HG03095 (cell line): ENCODE measurements at regions not wholly inside any gene's neighbourhood (a gene's known extent, or its start where the extent isn't known, plus 50 kb on each side); places are given as distances from the start of the nearest gene placed in this dataset.

Experiments
- ATAC-seq: cut with Tn5 transposase; IDR thresholded peaks from one replicate; pipeline ENCODE4 v1.9.1; 2021; ENCODE audit warnings: moderate library complexity; ENCODE audit not compliant: unreplicated experiment

DNA sequence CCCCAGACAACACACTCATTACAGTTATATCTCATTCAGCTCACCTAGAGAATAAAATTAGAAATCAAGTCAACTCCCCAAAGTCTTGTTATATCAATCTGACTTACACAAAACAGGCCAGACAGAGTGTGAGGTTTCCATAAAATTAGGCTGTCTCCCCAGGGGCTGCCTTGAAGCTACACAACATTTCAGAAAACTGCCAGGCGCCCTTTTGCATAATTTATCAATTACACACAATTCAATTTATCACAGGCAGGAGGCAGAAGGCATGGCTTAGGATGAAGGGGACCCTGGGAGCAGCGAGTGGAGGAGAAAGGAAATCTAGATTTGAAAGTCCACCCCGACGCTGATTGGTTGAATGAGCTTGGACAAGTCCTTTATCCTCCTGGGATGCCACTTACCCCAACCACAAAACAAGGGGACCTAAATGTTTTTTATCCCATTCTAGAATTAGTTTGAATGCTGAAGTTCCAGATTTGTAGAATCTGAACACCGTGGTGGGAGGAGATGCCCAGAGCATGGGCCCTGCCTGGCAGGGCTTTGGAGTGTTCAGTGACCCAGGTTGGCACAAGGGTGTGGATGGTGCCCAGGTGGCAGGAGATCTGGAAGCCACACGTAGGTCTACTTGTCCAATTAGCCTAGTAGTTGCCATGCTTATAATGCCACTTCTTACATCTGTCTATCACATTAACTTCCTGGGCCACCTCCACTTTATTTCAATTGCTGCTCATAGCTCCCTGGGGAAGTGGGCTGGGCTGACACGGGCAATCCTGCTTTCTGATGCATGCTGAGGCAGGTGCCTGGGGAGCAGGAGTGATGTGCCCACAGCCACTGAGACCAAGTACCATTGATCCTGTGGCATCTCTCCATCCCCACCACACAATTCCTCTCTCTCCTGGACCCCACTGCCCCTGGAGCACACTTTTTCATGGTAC is 119.8 kb upstream of the TLE3 start:
- ATAC-seq, result no peak

DNA sequence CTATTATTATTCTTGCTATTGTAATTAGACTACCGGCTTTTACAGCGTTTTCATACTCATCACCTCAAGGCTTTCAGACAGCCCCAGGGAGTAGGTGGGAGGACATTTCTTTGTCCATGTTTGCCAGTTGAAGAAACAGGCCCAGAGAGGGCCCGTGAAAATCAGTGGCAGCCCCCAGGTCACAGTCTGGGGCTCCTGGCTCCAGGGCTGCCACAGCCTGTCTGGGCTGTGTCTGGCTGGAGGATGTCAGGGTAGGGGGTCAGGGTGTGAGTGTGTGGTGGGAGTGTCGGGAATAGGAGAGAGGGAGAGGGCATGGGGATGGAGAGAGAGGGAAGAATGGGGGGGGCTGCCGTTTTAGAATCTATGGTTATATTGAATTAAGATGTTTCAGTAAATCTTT is 118.2 kb upstream of the TLE3 start:
- no peak for ATAC-seq

DNA sequence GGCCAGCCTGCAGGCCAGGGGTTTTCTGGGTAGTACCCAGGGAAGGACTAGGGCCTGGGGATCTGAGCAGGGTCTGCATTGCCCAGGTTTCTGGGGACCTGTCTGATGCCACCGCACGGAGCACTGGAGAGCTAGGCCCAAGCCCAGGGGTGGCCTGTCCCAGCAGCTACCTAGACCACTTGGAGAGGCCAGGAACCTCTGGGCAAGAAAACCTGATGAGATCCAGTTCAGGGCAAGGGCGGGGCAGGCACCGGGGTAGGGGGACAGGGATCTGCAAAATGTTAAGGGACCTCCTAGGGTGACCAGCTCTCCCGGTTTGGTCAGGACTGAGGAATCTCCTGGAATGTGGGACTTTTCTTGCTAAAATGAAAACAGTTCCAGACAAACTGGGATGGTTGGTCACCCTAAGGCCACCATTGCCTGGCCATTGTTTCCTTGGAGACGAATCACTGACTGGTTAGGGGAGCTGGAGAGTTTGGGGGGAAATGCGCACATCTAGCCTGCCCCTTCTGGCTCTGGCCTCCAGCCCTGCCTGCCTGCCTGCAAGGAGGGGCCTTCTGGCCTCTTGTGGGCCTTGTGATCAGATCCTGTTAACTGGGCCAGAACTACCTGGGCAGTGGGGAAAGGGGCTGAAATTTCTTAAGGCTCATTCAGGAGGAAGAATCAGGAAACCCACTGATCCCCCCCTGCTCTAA is 117.4 kb upstream of the TLE3 start:
- ATAC-seq, result no peak

DNA sequence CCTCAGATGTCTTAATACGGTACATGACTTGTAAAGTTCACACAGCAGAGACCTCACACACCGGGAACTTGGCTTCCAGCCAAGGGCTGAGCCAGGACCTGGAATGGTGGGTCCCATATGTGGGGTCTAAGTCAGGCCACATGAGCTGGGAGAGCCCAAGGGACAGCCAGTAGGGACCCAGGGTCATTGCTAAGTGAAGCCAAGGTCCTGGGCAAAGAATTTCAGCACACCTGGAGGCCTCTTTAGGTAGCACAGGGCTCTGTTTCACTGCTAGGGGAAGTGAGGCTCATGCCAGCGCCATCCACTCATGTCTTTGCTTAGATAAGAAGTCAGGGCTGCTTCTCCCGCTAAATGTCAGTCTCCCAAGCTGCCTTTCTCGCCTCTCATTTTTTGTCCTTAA is 116.6 kb upstream of the TLE3 start:
- no peak for ATAC-seq

DNA sequence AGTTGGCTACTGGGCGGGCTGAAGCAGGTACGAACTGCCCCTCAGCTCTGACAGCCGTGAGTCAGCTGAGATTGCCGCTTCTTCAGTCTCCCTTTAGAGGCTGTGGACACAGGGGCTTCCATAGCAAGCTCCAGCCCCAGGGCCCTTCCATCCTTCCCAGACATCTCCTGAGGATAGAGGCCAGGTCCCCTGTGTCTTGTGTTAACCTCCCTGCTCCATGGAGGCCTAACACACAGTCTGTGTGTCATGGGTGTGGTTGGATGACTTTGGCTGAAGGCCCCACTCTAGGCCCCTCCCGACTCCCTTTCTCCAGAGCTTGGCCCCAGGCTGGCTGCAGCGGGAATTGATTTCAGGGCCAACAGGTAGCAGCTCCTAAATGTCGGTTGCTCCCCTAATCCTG is 116.1 kb upstream of the TLE3 start:
- ATAC-seq, result no peak

DNA sequence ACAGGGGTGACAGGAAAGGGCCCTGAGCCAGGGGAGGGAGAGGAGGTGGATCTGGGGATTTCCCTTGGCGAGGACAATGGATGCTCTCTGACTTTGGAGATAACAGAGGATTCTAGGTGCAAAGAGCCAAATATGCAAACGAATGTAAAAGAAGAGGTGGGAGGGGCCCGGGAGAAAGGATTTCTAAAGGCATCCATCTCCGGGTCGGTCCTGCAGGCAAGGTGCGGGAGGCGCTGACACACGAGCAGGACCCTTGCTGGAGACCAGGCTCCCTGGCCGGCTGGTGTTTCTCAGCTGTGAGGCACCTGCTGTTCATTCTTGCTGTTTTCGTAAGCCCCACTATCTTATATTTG is 115.2 kb upstream of the TLE3 start:
- ATAC-seq, result no peak

DNA sequence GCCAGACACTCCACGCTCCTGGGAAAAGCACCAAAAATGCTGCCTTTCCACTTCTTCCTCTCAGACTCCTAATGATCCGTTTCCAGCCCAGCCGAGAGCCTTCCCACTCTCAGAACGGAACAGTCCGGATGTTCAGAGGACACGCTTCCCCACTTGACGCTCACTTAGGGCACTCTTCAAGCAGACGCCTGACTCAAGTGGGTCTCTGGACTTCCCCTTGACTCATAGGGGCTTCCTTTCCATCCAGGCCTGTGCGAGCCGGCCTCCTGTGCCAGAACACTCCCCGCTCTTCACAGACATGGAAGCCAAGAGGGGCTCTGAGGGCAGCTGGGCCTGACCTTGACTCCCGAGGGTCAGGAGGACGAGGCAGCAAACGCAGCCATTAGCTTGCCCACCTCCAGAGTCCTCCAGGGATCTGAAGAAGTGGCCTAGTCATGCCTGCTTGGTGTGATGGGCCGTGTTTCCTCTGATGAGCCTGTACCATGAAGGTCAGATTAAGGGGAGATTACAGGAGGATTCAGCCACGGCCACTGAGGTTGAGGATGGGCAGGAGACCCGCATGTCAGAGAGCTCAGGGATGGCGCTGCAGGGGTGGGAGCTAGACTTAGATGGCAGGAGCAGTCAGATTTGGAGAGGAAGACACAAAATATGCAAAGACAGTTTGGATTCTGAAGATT is 114.7 kb upstream of the TLE3 start:
- ATAC-seq, result no peak

DNA sequence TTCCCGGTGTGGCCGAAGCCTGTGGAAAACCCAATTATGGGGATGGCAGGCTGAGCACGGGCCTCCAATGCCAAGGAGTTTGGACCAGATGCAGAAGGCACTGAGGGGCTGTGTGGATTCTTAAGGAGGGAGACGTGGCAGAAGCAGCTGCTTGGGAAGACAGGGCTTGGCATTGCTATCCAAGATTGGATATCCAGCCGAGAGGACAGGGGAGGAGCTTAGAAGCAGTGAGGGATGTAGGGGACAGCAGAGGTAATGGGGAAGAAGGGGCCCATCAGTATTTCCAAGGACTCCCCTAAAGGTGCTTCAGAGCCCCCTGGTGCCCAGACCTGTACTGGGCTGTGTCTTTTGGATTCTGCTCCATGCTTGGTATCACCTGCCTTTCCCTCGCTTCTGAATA is 112.8 kb upstream of the TLE3 start:
- ATAC-seq, result no peak

DNA sequence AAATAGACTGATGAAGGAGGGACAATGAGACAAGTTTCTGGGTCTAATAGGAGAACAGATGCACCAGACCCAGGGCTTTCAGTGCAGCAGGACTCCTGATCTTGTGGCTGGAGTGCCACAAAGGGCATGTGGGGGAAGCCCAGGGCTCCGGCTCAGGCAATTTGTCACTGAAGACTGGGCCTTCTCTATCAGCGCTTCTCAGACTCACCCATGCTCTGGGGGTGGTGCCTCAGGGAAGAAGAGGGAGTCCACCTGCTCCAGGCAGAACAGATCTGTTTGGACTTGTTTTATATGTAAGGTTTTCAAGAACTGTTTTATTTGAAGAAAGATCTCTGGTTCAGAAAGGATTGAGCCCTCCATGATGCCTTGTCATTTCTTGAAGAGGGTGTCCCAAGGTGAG is 112.4 kb upstream of the TLE3 start:
- ATAC-seq, result no peak

DNA sequence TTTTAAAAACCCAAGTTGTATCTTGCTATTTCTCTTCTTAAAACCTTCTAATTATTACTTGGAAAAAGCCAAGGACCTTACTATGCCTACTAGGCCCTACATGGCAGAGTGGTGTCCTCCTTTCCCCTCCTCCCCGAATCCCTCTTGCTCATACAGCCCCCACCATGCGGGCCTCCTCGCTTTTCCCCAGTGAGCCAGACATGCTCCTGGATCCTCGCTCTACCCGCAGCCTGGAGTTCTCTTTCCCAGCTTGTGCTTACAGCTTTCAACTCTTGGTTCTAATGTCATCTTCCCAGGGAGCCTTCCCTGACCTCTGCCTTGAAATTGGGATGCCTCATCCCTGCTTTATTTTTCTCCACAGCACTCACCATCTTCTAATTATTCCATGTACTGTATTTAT is 111.8 kb upstream of the TLE3 start:
- ATAC-seq, result no peak

DNA sequence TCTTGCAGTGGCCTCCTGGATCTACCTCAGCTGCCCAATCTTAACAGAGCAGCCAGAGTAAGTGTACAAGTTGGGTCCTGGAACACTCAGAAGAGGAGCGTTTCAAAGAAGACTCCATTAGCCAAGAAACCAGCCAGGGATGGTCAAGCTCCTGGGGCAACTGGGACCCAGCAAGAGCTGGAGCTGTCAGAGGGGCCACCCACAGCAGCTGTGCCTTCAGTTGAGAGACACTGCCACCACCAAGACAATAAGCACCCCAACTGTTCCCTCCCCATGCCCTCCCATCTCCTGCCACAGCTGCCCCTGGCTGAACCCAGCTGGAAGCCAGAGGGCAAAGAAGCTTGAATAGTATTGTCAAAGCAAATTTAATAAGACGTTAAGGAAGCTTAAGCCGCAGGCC is 110.6 kb upstream of the TLE3 start:
- ATAC-seq, result no peak

DNA sequence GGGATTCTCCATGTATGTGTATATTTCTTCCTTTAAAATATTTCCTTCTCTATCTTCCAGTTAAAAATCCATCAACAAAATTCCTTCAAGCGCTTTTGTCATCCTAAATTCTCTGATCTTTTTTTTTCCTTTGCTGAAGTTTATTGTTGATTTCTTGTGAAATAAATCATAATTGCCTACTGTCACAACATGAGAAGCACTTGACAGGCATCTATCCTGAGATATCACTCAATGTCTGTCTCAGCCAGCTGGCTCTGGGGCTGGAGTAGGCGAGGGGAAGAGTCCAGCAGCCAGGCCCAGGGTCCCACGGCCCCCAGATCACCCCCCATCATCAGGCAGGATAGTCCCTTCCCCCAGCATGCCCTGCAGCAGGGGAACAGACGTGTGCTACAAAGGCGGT is 109.0 kb upstream of the TLE3 start:
- no peak for ATAC-seq

DNA sequence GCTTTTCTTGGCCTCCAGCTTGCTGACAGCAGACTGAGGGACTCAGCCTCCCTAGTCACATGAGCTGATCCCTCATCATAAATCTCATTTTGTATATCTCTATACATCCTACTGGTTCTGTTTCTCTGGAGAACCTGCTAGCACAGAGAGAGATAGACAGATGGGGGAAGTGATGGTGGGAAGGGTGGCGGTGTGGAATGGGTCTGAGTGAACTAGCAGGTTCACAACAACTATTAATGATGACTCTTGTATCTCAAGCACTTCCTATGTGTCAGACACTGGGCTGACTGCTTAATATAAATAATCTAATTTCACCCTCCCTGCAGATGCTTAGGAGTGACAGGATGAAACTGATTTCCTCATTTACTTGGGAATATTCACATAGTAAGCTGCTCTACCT is 106.9 kb upstream of the TLE3 start:
- no peak for ATAC-seq

DNA sequence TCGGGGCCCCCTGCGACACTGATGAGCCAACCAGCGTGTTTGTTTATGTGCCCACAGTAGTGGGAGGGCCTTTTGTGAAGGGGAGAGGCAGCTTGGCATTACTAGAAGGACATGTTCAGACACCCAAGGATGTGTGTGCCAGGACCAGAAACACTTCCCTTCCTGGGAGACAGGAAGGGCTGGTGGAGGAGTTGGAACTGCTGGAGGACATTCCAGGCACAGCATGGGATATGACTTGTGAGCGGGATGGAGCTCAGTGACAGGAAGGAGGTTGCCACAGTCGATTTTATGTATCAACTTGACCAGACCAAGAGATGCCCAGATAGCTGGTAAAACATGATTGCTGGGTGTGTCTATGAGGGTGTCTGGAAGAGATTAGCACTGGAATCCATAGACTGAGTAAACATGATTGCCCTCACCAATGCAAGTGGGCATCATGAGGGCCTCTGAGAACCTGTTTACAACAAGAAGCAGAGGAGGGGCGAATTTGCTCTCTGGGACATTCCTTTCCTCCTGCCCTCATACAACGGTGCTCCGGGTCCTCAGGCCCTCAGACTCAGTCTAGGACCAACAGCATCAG is 106.4 kb upstream of the TLE3 start:
- no peak for ATAC-seq

DNA sequence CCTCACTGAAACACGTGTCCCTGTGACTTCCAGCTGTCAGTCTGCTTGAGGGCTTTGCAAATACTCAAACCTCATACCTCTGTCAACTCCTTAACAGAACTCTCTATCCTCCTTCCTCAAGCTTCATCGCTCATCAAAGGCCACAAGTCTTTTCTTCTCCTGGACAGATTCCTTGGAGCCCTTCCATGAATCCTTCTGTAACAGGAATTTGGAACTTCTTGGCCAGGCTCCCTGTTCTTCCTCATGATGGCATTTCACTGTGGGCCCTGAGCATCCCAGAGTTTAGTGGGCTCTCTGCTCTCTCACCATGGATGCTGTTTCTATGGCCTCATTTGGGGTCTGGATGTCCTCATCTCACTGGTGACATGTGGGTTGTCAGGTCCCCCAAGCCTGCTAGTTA is 105.0 kb upstream of the TLE3 start:
- ATAC-seq, result no peak

DNA sequence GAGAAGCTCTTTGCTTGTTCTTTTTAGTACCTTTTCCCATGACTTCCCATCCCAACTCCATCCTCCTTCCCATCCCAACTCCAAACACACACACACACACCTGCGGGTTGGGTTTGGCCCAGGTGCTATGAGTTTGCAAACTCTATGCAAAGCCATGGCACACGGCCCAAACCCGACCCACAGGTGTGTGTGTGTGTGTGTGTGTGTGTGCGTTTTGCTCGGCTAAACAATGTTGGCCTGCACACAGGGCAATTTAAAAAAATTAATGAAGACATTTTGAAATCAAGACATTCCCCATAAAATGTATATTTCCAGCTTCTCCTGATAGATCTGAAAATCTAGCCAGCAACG is 103.7 kb upstream of the TLE3 start:
- ATAC-seq, result no peak

DNA sequence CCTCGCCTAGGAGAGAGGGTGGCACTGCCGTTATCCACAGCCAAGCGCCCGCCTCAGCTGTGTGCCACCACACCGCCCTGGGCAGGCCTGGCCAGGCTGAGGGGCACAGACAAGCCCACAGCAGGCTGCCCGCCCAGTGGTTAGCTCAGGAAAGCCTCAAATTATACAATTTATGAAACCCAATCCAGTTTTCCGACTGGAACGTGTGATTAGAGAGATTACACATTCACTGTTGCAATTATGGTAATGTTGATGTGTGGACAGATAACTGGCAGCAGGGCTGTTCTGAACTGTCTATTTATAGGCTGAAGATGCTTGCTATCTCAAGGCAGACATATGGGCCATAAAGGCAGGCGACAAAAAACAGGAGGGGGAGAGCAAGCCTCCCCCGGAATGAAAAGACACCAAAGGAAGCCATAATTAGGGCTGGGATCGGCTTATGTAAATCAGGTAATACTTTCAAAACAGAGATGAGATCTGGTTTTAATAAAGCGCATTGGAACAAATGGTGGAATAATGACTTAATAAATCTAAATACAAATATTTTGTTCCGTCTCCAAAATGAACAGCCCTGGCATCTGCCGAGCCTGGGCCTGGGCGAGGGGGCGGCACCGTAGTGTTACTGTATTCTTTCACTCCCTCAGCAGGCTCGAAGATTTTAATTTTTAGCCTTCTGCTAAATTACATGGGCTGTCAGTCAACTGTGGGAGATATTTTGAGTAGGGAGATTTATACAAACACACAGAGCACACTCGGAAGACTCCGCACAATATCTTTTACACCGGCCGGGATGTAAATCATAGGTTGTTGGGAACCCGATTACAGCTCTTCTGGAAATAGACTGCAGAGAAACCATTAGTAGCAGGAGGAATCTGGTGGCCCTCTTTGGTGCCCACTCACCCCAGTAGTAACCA is 103.1 kb upstream of the TLE3 start:
- no peak for ATAC-seq

DNA sequence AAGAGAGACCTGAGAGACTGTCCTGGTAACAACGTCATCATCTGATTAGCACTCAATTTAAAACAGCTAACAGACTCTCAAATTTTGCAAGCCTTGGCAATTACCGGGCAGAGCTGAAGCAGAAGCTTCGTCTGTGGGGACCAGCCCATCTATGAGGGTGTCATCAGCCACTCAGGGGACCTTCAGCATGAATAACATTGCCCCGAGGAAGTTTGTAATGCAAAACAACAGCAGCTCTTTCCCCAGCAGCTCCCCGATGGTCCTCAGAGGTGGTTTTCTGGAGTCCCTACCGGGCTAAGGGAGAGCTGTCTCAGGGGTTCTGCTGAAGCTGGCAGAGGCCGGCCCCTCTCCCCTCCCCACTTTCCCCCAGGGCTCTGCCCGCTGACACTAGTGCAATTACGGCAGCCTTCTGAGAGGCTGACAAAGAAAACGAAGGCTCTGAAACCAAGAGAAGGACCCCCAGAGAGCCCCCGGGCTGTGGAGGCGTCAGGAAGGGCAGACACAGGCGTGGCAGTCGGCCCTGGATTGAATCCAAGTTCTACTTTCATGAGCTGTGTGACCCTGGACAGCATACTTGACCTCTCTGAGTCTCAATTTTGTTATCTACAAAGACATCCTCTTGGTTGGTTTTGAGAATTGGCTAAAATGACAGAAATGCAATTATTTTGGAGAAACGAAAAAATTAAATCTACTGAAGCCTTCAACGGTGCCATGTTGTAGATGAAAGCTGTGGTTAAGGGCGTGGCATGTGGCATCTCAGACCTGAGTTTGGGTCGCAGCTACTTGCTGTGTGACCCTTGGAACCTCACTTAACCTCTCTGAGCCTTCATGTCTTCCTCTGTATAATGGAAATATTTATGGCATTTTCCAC is 102.1 kb upstream of the TLE3 start:
- no peak for ATAC-seq

DNA sequence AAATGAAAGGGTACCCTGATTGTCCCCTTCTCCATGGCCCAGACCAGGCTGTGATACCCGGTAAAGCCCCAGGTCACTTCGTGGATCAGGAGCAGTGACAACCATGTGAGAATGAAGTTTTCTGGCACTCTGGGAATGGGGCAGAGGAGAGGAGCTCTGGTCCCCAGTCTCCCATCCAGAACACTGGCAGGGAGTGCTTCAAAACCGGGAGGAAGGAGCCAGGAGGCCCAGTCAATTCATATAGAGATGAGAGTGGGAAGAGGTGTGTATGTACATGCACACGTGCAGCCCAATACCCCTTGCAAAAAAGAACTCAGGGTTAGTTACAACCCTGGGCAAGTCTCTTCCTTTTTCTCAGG is 101.4 kb upstream of the TLE3 start:
- ATAC-seq, result no peak
